OCI-LY1 (cell line): ENCODE measurements at regions not wholly inside any gene's neighbourhood (a gene's known extent, or its start where the extent isn't known, plus 50 kb on each side); places are given as distances from the start of the nearest gene placed in this dataset.

Source experiments
- H2AFZ ChIP-seq: fragments of 200-600 bp; sonication (generic), shearing (Covaris generic); 2 replicates; pipeline ENCODE4 v1.6.0; 2014; ENCODE audit warnings: antibody characterized with exemption, mild to moderate bottlenecking, low read length
- H3F3A ChIP-seq: fragments of 200-600 bp; sonication (generic), shearing (Covaris generic); 2 replicates; pipeline ENCODE4 v1.6.0; 2014; ENCODE audit warnings: mild to moderate bottlenecking, antibody characterized with exemption, low read length, moderate library complexity; ENCODE audit not compliant: insufficient read depth
- H3K27ac ChIP-seq: fragments of 200-600 bp; sonication (generic); 2 replicates; pipeline ENCODE4 v1.5.1; 2014; ENCODE audit warnings: low read length, mixed run types, mild to moderate bottlenecking, low read depth; ENCODE audit not compliant: poor library complexity, severe bottlenecking
- H3K27me3 ChIP-seq: fragments of 200-600 bp; sonication (generic); 2 replicates; pipeline ENCODE4 v1.6.0; 2014; ENCODE audit warnings: antibody characterized with exemption, mild to moderate bottlenecking, low read length, moderate library complexity; ENCODE audit not compliant: insufficient read depth
- H3K36me3 ChIP-seq: fragments of 200-600 bp; sonication (generic); 2 replicates; pipeline ENCODE4 v1.6.1; 2014; ENCODE audit warnings: mild to moderate bottlenecking, antibody characterized with exemption, low read length, moderate library complexity, mixed read lengths; ENCODE audit not compliant: insufficient read depth
- H3K4me1 ChIP-seq: fragments of 200-600 bp; sonication (generic); 2 replicates; pipeline ENCODE4 v1.5.1; 2014; ENCODE audit warnings: mild to moderate bottlenecking, low read length, moderate library complexity; ENCODE audit not compliant: insufficient read depth, severe bottlenecking
- H3K4me2 ChIP-seq: fragments of 200-600 bp; sonication (generic), shearing (Covaris generic); 2 replicates; pipeline ENCODE4 v1.6.1; 2014; ENCODE audit warnings: low read length
- H3K4me3 ChIP-seq: fragments of 200-600 bp; sonication (generic); 2 replicates; pipeline ENCODE4 v1.5.1; 2014; ENCODE audit warnings: low read length, low read depth, mild to moderate bottlenecking, mixed read lengths; ENCODE audit not compliant: poor library complexity, severe bottlenecking
- H3K79me2 ChIP-seq: fragments of 200-600 bp; shearing (Covaris generic); 2 replicates; pipeline ENCODE4 v1.6.1; 2016; ENCODE audit warnings: mixed run types, low read length, mixed read lengths; ENCODE audit not compliant: insufficient read depth
- H3K9ac ChIP-seq: fragments of 200-600 bp; sonication (generic), shearing (Covaris generic); 2 replicates; pipeline ENCODE4 v1.6.1; 2014; ENCODE audit warnings: mild to moderate bottlenecking, low read length, mixed read lengths
- H3K9me2 ChIP-seq: fragments of 200-600 bp; sonication (generic), shearing (Covaris generic); 2 replicates; pipeline ENCODE4 v1.6.1; 2014; ENCODE audit warnings: low read depth, mild to moderate bottlenecking, low read length, mixed read lengths
- H3K9me3 ChIP-seq: fragments of 200-600 bp; shearing (Covaris generic); 2 replicates; pipeline ENCODE4 v1.6.1; 2014; ENCODE audit warnings: low read length, mixed read lengths
- H4K20me1 ChIP-seq: fragments of 200-600 bp; sonication (generic), shearing (Covaris generic); 2 replicates; pipeline ENCODE4 v1.6.0; 2016; ENCODE audit warnings: mild to moderate bottlenecking, low read length; ENCODE audit not compliant: insufficient read depth
- CTCF ChIP-seq: fragments of 200-600 bp; sonication (generic), shearing (Covaris generic); IDR thresholded peaks from 2 replicates; pipeline ENCODE4 v1.5.1; 2017; ENCODE audit warnings: mild to moderate bottlenecking, antibody characterized with exemption, low read length, moderate library complexity, mixed read lengths
- EZH2 ChIP-seq: fragments of 200-600 bp; sonication (generic), shearing (Covaris generic); IDR thresholded peaks from 2 replicates; pipeline ENCODE4 v1.8.0; 2017; ENCODE audit warnings: borderline replicate concordance, mixed run types, mild to moderate bottlenecking, antibody characterized with exemption, low read length, moderate library complexity, mixed read lengths

DNA sequence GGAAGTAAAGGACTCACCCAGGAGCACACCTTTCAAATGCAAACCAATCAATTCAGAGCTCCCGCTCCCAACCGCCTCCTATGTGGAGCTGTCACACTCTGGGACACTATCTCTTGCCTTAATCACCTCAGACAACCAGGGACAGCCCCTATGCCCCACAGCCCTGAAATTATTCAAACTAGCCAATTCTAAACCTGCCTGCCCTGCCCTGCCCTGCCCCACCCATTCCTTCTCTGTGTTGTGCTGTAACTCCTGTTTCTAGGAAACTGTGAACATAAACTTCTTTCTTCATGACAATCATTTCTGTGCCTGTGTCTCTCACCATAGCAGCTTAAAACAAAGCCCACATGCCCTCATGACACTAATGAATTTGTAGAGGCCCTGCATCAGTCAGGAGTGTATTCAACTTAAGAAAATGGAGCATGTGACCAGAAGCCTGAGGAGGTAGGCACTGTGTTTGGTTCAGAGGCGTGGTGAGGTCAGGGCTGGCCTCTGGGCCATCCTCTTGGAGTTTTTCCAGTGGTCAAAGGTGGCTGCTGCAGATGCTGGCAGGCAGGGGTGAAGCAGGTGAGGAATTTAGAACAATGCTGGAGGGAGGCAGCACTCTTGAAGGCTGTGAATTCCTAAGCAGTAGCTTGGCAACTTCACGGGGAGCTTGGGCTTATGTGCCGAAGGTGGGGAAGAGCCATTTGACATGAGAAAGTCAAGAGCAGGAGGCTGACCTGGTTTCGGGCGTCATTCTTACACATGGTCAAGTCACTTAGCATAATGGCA lies 74.5 kb downstream of the RHOU start:
- no peak overlapping the region for H3K9ac ChIP-seq

GRCh38 chr1:228810395-228810758 lies 75.1 kb downstream of the RHOU start:
- TF ChIP-seq EZH2 (no peak), CTCF (no peak)
- H3K4me1 ChIP-seq = no peaks in the 10 kb centered on the region
- H3K27ac ChIP-seq = no peak overlapping the region
- H2AFZ ChIP-seq = no peak overlapping the region
- H4K20me1 ChIP-seq = no peaks in the 10 kb centered on the region
- no peaks in the 10 kb centered on the region for H3K9me3 ChIP-seq
- H3K36me3 ChIP-seq = no peaks in the 10 kb centered on the region
- H3K9ac ChIP-seq = no peak overlapping the region
- H3F3A ChIP-seq = no peaks in the 10 kb centered on the region
- H3K4me2 ChIP-seq = no peak overlapping the region
- H3K79me2 ChIP-seq = no peaks in the 10 kb centered on the region
- no peaks in the 10 kb centered on the region for H3K9me2 ChIP-seq
- no peak overlapping the region for H3K4me3 ChIP-seq
- H3K27me3 ChIP-seq = no peaks in the 10 kb centered on the region

More for the DNA sequence above, 74.5 kb downstream of the RHOU start:
- no peaks in the 10 kb centered on the region for H4K20me1 ChIP-seq
- H2AFZ ChIP-seq = no peak overlapping the region
- no peaks in the 10 kb centered on the region for H3K36me3 ChIP-seq
- no peaks in the 10 kb centered on the region for H3K27me3 ChIP-seq
- TF ChIP-seq EZH2 (no peak), CTCF (no peak)
- no peak overlapping the region for H3K4me3 ChIP-seq
- H3K27ac ChIP-seq = no peak overlapping the region
- H3K4me1 ChIP-seq = no peaks in the 10 kb centered on the region
- no peak overlapping the region for H3K4me2 ChIP-seq
- H3K9me3 ChIP-seq = no peaks in the 10 kb centered on the region
- no peaks in the 10 kb centered on the region for H3K79me2 ChIP-seq
- no peaks in the 10 kb centered on the region for H3K9me2 ChIP-seq
- no peaks in the 10 kb centered on the region for H3F3A ChIP-seq

DNA sequence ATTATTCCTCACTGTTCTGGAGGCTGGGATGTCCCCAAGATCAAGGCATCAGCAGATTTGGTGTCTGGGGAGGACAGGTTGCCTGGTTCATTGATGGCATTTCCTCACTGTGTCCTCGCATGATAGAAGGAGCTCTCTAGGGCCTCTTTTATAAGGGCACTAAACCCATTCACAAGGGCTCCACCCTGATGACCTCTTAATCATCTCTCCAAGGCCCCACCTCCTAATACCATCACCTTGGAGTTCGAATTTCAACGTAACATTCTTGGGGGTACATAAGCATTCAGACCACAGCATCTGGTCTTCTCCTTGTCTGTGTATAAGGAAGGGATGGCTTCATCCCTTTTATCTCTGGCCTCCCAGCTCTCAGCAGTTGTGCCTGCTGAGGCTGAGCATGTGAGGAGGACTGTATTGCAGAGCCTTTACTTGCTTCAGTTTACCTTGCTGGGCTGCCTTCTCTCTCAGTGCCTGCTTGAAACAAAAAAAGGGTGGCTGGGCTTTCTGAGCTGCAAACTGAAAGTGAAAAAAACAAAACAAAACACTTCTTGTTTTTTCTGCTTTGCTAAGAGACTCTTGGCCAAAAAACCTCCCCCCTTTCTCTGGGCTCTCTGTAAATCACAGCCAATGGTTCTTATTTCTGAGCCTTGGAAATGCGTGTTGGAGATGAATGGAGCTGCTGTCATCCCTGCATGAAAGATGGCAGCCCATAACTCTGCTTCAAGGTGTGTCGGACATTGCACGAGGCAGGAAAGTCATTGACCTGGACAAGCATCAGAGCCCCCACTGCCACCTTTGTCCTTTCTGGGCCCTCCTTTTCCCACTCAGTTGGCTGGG lies 75.8 kb downstream of the RHOU start:
- Histone ChIP-seq H2AFZ (no peak overlapping the region), H3K79me2 (no peaks in the 10 kb centered on the region), H3K9me3 (no peaks in the 10 kb centered on the region), H3K4me3 (no peak overlapping the region), H3K4me1 (no peaks in the 10 kb centered on the region), H3F3A (no peaks in the 10 kb centered on the region), H3K4me2 (no peak overlapping the region), H3K36me3 (no peaks in the 10 kb centered on the region), H3K9ac (no peak overlapping the region), H3K27ac (no peak overlapping the region), H3K9me2 (no peaks in the 10 kb centered on the region), H3K27me3 (no peaks in the 10 kb centered on the region), H4K20me1 (no peaks in the 10 kb centered on the region)
- TF ChIP-seq CTCF (no peak), EZH2 (no peak)
